ENCODE measurements at regions not wholly inside any gene's neighbourhood (a gene's known extent, or its start where the extent isn't known, plus 50 kb on each side); places are given as distances from the start of the nearest gene placed in this dataset.

DNA sequence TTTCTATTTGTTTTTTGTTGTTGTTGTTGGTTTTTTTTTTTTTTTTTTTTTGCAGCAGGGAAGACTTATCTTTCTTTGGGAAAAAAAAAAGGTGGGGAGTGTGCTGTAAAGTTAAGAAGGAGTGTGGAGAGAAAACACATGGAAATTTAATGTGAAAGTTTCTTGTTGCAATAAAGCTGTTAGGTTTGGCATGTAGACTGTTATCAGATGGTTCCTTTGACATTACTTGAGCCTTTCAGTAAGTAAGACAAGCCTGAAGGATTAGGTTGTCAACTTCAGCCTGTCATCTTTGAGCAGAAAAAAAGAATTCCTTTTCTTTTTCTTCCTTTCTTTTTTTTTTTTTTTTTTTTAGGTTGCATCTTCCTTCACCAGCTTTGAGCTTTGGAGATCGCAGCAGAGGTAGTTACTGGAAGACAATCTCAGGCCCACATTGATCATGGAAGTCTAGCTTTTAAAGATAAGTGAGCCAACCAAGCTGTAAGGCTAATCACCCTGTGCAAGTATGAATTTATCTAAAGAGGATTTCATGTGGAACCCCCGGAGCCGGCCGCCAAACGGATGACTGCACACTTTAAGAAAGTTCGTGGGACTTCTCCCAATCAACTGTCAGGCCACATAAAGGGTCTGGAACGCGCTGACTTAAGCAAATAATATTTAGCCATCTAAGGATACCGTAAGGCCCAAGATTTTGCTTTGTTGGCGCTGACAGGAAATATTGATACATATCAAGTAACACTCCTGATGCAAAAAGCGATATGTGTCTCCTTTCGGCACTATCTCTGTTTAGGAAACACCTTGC, 1040.1 kb upstream of the NR2F2 start:
- Histone ChIP-seq H3K27ac (ENCODE audit: control insufficient read depth, insufficient read depth, low read length) (no peak overlapping the region), H3K4me2 (ENCODE audit: control insufficient read depth, extremely low read depth, insufficient read depth, low read depth, low read length) (no peak overlapping the region), H3K9me1 (ENCODE audit: control insufficient read depth, extremely low read depth, insufficient read depth, low read length) (no peaks in the 10 kb centered on the region), H3K79me2 (ENCODE audit: control insufficient read depth, insufficient read depth, low read length) (no peaks in the 10 kb centered on the region), H3K9ac (ENCODE audit: control insufficient read depth, extremely low read depth, insufficient read depth, low read length) (no peak overlapping the region), H3K9me3 (ENCODE audit: control insufficient read depth, low read depth, low read length) (no peaks in the 10 kb centered on the region), H3K4me3 (ENCODE audit: control insufficient read depth in 2 of 3, extremely low read depth in 1 of 3, insufficient read depth in 2 of 3, low read depth in 1 of 3, low read length in 3 of 3) (no peak overlapping the region), H3K27me3 (ENCODE audit: control insufficient read depth, extremely low read depth, insufficient read depth, low read length) (no peaks in the 10 kb centered on the region), H4K20me1 (ENCODE audit: control insufficient read depth, extremely low read depth, insufficient read depth, low read length) (no peaks in the 10 kb centered on the region), H3K36me3 (ENCODE audit: control insufficient read depth in 2 of 2, extremely low read depth in 1 of 2, insufficient read depth in 2 of 2, low read length in 2 of 2) (no peaks in the 10 kb centered on the region), H2AFZ (ENCODE audit: control insufficient read depth, low read length) (no peak overlapping the region), H3K4me1 (ENCODE audit: control insufficient read depth, extremely low read depth, insufficient read depth, low read length) (peaks cover 4% of the 10 kb centered on the region)
- no peak for FAIRE-seq
- dilution Hi-C loops (cut with MboI; ENCODE audit: extremely low pct_ligation_motif_present, low sequenced_read_pairs), result no loop called here
- no peak for DNase-seq (ENCODE audit: low read depth, low spot score)
- TF ChIP-seq, protein P1, sequence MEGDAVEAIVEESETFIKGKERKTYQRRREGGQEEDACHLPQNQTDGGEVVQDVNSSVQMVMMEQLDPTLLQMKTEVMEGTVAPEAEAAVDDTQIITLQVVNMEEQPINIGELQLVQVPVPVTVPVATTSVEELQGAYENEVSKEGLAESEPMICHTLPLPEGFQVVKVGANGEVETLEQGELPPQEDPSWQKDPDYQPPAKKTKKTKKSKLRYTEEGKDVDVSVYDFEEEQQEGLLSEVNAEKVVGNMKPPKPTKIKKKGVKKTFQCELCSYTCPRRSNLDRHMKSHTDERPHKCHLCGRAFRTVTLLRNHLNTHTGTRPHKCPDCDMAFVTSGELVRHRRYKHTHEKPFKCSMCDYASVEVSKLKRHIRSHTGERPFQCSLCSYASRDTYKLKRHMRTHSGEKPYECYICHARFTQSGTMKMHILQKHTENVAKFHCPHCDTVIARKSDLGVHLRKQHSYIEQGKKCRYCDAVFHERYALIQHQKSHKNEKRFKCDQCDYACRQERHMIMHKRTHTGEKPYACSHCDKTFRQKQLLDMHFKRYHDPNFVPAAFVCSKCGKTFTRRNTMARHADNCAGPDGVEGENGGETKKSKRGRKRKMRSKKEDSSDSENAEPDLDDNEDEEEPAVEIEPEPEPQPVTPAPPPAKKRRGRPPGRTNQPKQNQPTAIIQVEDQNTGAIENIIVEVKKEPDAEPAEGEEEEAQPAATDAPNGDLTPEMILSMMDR (optimal IDR thresholded peaks at IDR 0.05 in 1 of 3, IDR thresholded peaks at IDR 0.05 in 1 of 3, conservative IDR thresholded peaks at IDR 0.05 in 1 of 3; ENCODE audit: extremely low read depth in 1 of 3, insufficient read depth in 2 of 3, low read length in 3 of 3), result no peak
- no peak for TF ChIP-seq EZH2 (IDR thresholded peaks at IDR 0.05; ENCODE audit: low read length)

DNA sequence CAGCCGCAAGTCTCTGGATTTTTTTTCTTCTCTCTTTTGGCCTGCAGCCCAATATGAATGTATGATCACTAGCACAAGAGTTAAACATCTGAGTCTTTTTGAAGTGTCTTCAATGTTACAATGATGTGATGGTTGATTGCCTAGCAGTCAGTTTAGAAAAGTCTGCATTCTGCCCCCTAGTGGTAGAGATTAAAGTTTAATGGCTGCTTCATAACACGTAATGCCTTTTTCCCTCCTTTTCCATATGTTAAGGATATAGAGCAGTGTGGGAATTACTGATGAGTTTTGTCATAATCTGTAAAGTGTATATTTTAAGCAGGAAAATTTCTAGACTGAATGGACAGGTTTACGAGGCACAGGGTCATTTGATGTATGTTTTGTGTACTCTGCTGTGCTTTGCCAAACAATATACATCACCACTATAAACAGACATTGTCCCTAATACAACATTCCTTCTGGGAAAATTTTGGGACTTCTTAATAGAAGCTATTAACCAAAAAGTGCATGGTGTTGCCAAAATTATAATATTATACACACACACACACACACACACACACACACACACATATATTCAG, 1038.5 kb upstream of the NR2F2 start:
- Histone ChIP-seq H3K27me3 (ENCODE audit: control insufficient read depth, extremely low read depth, insufficient read depth, low read length) (no peaks in the 10 kb centered on the region), H3K27ac (ENCODE audit: control insufficient read depth, insufficient read depth, low read length) (no peak overlapping the region), H4K20me1 (ENCODE audit: control insufficient read depth, extremely low read depth, insufficient read depth, low read length) (no peaks in the 10 kb centered on the region), H3K9ac (ENCODE audit: control insufficient read depth, extremely low read depth, insufficient read depth, low read length) (no peak overlapping the region), H3K36me3 (ENCODE audit: control insufficient read depth in 2 of 2, extremely low read depth in 1 of 2, insufficient read depth in 2 of 2, low read length in 2 of 2) (no peaks in the 10 kb centered on the region), H3K79me2 (ENCODE audit: control insufficient read depth, insufficient read depth, low read length) (no peaks in the 10 kb centered on the region), H3K9me3 (ENCODE audit: control insufficient read depth, low read depth, low read length) (no peaks in the 10 kb centered on the region), H3K4me2 (ENCODE audit: control insufficient read depth, extremely low read depth, insufficient read depth, low read depth, low read length) (no peak overlapping the region), H3K4me3 (ENCODE audit: control insufficient read depth in 2 of 3, extremely low read depth in 1 of 3, insufficient read depth in 2 of 3, low read depth in 1 of 3, low read length in 3 of 3) (no peak overlapping the region), H3K9me1 (ENCODE audit: control insufficient read depth, extremely low read depth, insufficient read depth, low read length) (no peaks in the 10 kb centered on the region), H3K4me1 (ENCODE audit: control insufficient read depth, extremely low read depth, insufficient read depth, low read length) (peaks cover 4% of the 10 kb centered on the region), H2AFZ (ENCODE audit: control insufficient read depth, low read length) (no peak overlapping the region)
- TF ChIP-seq, protein P1 (optimal IDR thresholded peaks at IDR 0.05 in 1 of 3, IDR thresholded peaks at IDR 0.05 in 1 of 3, conservative IDR thresholded peaks at IDR 0.05 in 1 of 3; ENCODE audit: extremely low read depth in 1 of 3, insufficient read depth in 2 of 3, low read length in 3 of 3), result peak in 2 of 3 experiments; percentile 49 to 58
- TF ChIP-seq EZH2 (IDR thresholded peaks at IDR 0.05; ENCODE audit: low read length), result no peak
- dilution Hi-C loops (cut with MboI; ENCODE audit: extremely low pct_ligation_motif_present, low sequenced_read_pairs), result no loop called here
- DNase-seq (ENCODE audit: low read depth, low spot score) (no peak), FAIRE-seq (peak; percentile 87)

Measured in keratinocyte (primary cell).